ENCODE measurements at regions not wholly inside any gene's neighbourhood (a gene's known extent, or its start where the extent isn't known, plus 50 kb on each side); places are given as distances from the start of the nearest gene placed in this dataset.

GRCh38 chr2:117553448-117553847, 261.0 kb upstream of the DDX18 start:
- TF ChIP-seq EZH2 (IDR thresholded peaks at IDR 0.05) = no peak
- TF ChIP-seq CTCF (IDR thresholded peaks at IDR 0.05 in 2 of 3, conservative IDR thresholded peaks at IDR 0.05 in 1 of 3; ENCODE audit: borderline replicate concordance in 1 of 3, insufficient read depth in 1 of 3, low read depth in 2 of 3, low read length in 2 of 3) = no peak
- no peak for TF ChIP-seq SP1 (IDR thresholded peaks at IDR 0.05; ENCODE audit: low read depth)
- no peak for TF ChIP-seq ZFX (IDR thresholded peaks at IDR 0.05)
- no peak for TF ChIP-seq MAX (IDR thresholded peaks at IDR 0.05)
- TF ChIP-seq CEBPB (IDR thresholded peaks at IDR 0.05; ENCODE audit: low read depth) = no peak
- TF ChIP-seq POLR2A (IDR thresholded peaks at IDR 0.05; ENCODE audit: borderline replicate concordance, extremely low read depth, insufficient read depth, insufficient read length) = no peak
- TF ChIP-seq RAD21 (IDR thresholded peaks at IDR 0.05; ENCODE audit: low read depth) = no peak
- TF ChIP-seq CBX3 (IDR thresholded peaks at IDR 0.05; ENCODE audit: low read depth) = no peak
